Type B pancreatic cell (in vitro differentiated cells): ENCODE measurements at regions not wholly inside any gene's neighbourhood (a gene's known extent, or its start where the extent isn't known, plus 50 kb on each side); places are given as distances from the start of the nearest gene placed in this dataset.

Experiments used
- DNase-seq: peaks from one replicate; pipeline ENCODE4 v3.0.0; 2021; ENCODE audit warnings: mixed read lengths; ENCODE audit not compliant: unreplicated experiment; ENCODE audit errors: extremely low spot score
- H3K27ac Mint-ChIP-seq: 2 replicates; pipeline ENCODE4 v1.8.0; 2021; ENCODE audit warnings: mild to moderate bottlenecking, mixed read lengths
- H3K27me3 Mint-ChIP-seq: 2 replicates; pipeline ENCODE4 v1.8.0; 2021; ENCODE audit warnings: mixed read lengths
- H3K36me3 Mint-ChIP-seq: 2 replicates; pipeline ENCODE4 v1.8.0; 2021; ENCODE audit warnings: mixed read lengths
- H3K4me1 Mint-ChIP-seq: one replicate; pipeline ENCODE4 v1.8.0; 2021; ENCODE audit warnings: mixed read lengths; ENCODE audit not compliant: unreplicated experiment
- H3K4me3 Mint-ChIP-seq: 2 replicates; pipeline ENCODE4 v1.8.0; 2021; ENCODE audit warnings: mild to moderate bottlenecking, mixed read lengths
- H3K9me3 Mint-ChIP-seq: 2 replicates; pipeline ENCODE4 v1.8.0; 2021; ENCODE audit warnings: mixed read lengths
- CTCF ChIP-seq: fragments of 200-600 bp; sonication (generic); conservative IDR thresholded peaks from 2 replicates; pipeline ENCODE4 v1.5.0; 2021; ENCODE audit warnings: antibody characterized with exemption, mild to moderate bottlenecking

GRCh38 chr11:79671401-79671800 lies 230.6 kb upstream of the TENM4 start:
- Mint-ChIP-seq H3K36me3 (no peaks in the 10 kb centered on the region), H3K4me3 (peak overlapping the region; percentile 26), H3K27me3 (no peaks in the 10 kb centered on the region), H3K27ac (no peak overlapping the region), H3K9me3 (peaks cover 8% of the 10 kb centered on the region), H3K4me1 (peaks cover 39% of the 10 kb centered on the region)
- TF ChIP-seq CTCF, result no peak
- DNase-seq, result no peak

GRCh38 chr11:79670882-79671281 lies 230.1 kb upstream of the TENM4 start:
- TF ChIP-seq CTCF, result no peak
- DNase-seq, result no peak
- peak overlapping the region; percentile 54 for H3K27ac Mint-ChIP-seq
- no peaks in the 10 kb centered on the region for H3K36me3 Mint-ChIP-seq
- H3K4me3 Mint-ChIP-seq, result peak overlapping the region; percentile 4
- peaks cover 8% of the 10 kb centered on the region for H3K9me3 Mint-ChIP-seq
- H3K27me3 Mint-ChIP-seq, result no peaks in the 10 kb centered on the region
- H3K4me1 Mint-ChIP-seq, result peaks cover 39% of the 10 kb centered on the region

GRCh38 chr11:79668575-79668974 lies 227.7 kb upstream of the TENM4 start:
- no peak for DNase-seq
- Mint-ChIP-seq H3K27ac (peak overlapping the region; percentile 50), H3K36me3 (no peaks in the 10 kb centered on the region), H3K4me3 (peak overlapping the region; percentile 36), H3K27me3 (no peaks in the 10 kb centered on the region), H3K4me1 (peaks cover 39% of the 10 kb centered on the region), H3K9me3 (peaks cover 8% of the 10 kb centered on the region)
- TF ChIP-seq CTCF, result no peak

- H3K36me3 Mint-ChIP-seq, result no peaks in the 10 kb centered on the region
- H3K4me1 Mint-ChIP-seq, result peaks cover 39% of the 10 kb centered on the region
- H3K27ac Mint-ChIP-seq, result no peak overlapping the region
- no peak for TF ChIP-seq CTCF
- H3K9me3 Mint-ChIP-seq, result peaks cover 8% of the 10 kb centered on the region
- H3K27me3 Mint-ChIP-seq, result no peaks in the 10 kb centered on the region
- DNase-seq, result no peak
- no peak overlapping the region for H3K4me3 Mint-ChIP-seq
Observed at GRCh38 chr11:79667380-79667779, 226.6 kb upstream of the TENM4 start.

GRCh38 chr11:79663017-79663416 lies 222.2 kb upstream of the TENM4 start:
- no peak for DNase-seq
- Mint-ChIP-seq H3K9me3 (no peaks in the 10 kb centered on the region), H3K4me1 (peaks cover 10% of the 10 kb centered on the region), H3K36me3 (no peaks in the 10 kb centered on the region), H3K27ac (no peak overlapping the region), H3K27me3 (no peaks in the 10 kb centered on the region), H3K4me3 (no peak overlapping the region)
- no peak for TF ChIP-seq CTCF

GRCh38 chr11:79661373-79661772 lies 220.5 kb upstream of the TENM4 start:
- Mint-ChIP-seq H3K36me3 (no peaks in the 10 kb centered on the region), H3K27ac (no peak overlapping the region), H3K9me3 (no peaks in the 10 kb centered on the region), H3K4me3 (no peak overlapping the region), H3K27me3 (no peaks in the 10 kb centered on the region), H3K4me1 (no peaks in the 10 kb centered on the region)
- TF ChIP-seq CTCF, result no peak
- no peak for DNase-seq
